Tibial nerve (tissue), 3 donors: ENCODE measurements at regions not wholly inside any gene's neighbourhood (a gene's known extent, or its start where the extent isn't known, plus 50 kb on each side); places are given as distances from the start of the nearest gene placed in this dataset.

Experiments used
- POLR2A ChIP-seq, 2 donors: fragments of 450-650 bp; IDR thresholded peaks; one replicate each; pipeline ENCODE4 v1.6.1; 2017; ENCODE audit warnings: antibody characterized with exemption in 2 of 2, mild to moderate bottlenecking in 2 of 2, moderate library complexity in 2 of 2
- TF ChIP-seq, protein P1 (sequence below), 5 experiments: fragments of 200-600 bp in 3 of 5; fragments of 450-650 bp in 2 of 5; sonication (generic) in 3 of 5; IDR thresholded peaks; one replicate each; pipeline ENCODE4 v1.5.1; 2016 to 2019; ENCODE audit warnings: antibody characterized with exemption in 5 of 5, mild to moderate bottlenecking in 3 of 5, moderate library complexity in 2 of 5

DNA sequence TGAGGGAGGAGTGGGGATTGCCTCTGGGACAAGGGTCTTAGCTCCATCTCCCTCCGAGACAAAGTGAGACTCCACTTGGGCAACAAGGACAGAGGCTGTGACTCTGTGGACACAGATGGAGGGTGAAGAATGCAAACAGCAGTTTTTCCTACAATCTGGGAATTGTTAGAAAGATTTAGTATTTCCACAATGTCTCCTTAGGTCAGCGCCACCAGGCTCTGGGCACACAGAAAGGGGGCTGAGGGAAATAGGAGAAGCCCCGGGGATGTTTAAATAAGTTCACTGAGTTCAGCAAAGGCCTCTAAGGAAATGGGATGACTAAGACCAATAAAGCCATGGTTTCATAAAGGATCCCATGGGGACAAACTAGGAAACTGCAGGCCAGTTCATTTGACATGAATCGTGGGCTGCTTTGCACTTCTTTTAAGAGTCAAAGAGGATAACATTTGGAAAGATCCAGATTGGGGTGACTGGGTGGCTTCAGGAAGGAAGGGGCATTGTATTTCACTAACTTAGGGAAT is 219.8 kb upstream of the GLI3 start:
- TF ChIP-seq, protein P1, sequence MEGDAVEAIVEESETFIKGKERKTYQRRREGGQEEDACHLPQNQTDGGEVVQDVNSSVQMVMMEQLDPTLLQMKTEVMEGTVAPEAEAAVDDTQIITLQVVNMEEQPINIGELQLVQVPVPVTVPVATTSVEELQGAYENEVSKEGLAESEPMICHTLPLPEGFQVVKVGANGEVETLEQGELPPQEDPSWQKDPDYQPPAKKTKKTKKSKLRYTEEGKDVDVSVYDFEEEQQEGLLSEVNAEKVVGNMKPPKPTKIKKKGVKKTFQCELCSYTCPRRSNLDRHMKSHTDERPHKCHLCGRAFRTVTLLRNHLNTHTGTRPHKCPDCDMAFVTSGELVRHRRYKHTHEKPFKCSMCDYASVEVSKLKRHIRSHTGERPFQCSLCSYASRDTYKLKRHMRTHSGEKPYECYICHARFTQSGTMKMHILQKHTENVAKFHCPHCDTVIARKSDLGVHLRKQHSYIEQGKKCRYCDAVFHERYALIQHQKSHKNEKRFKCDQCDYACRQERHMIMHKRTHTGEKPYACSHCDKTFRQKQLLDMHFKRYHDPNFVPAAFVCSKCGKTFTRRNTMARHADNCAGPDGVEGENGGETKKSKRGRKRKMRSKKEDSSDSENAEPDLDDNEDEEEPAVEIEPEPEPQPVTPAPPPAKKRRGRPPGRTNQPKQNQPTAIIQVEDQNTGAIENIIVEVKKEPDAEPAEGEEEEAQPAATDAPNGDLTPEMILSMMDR (IDR thresholded peaks at IDR 0.05) = no peak
- TF ChIP-seq POLR2A (IDR thresholded peaks at IDR 0.05) = no peak
